ENCODE measurements at regions not wholly inside any gene's neighbourhood (a gene's known extent, or its start where the extent isn't known, plus 50 kb on each side); places are given as distances from the start of the nearest gene placed in this dataset.
A peak's percentile ranks its signal among the peaks of the same experiment; 100 is the strongest.

GRCh38 chr18:11269257-11269656 is 119.9 kb upstream of the PIEZO2 start:
- no peak for DNase-seq (ENCODE audit: low spot score)

GRCh38 chr18:11268741-11269233 is 119.4 kb upstream of the PIEZO2 start:
- no peak for DNase-seq (ENCODE audit: low spot score)

- DNase-seq (ENCODE audit: low spot score), result no peak
Measured at GRCh38 chr18:11268153-11268552, 118.8 kb upstream of the PIEZO2 start.

- no peak for DNase-seq (ENCODE audit: low spot score)
Measured at GRCh38 chr18:11266781-11267480, 117.6 kb upstream of the PIEZO2 start.

GRCh38 chr18:11261486-11261885 is 112.1 kb upstream of the PIEZO2 start:
- DNase-seq (ENCODE audit: low spot score), result no peak

- DNase-seq (ENCODE audit: low spot score), result no peak
Measured at GRCh38 chr18:11260961-11261461, 111.6 kb upstream of the PIEZO2 start.

- peak; percentile 31 for DNase-seq (ENCODE audit: low spot score)
Measured at GRCh38 chr18:11259469-11260150, 110.2 kb upstream of the PIEZO2 start.

- DNase-seq (ENCODE audit: low spot score), result no peak
Measured at GRCh38 chr18:11258039-11258610, 108.8 kb upstream of the PIEZO2 start.

- DNase-seq (ENCODE audit: low spot score), result no peak
Measured at GRCh38 chr18:11256251-11256650, 106.9 kb upstream of the PIEZO2 start.

GRCh38 chr18:11251891-11252270 is 102.5 kb upstream of the PIEZO2 start:
- peak; percentile 22 for DNase-seq (ENCODE audit: low spot score)

- DNase-seq (ENCODE audit: low spot score), result no peak
Measured at GRCh38 chr18:11251229-11251890, 102.0 kb upstream of the PIEZO2 start.

- no peak for DNase-seq (ENCODE audit: low spot score)
Measured at GRCh38 chr18:11249391-11249790, 100.0 kb upstream of the PIEZO2 start.

GRCh38 chr18:11247381-11247970 is 98.1 kb upstream of the PIEZO2 start:
- no peak for DNase-seq (ENCODE audit: low spot score)

GRCh38 chr18:11246495-11247300 is 97.3 kb upstream of the PIEZO2 start:
- no peak for DNase-seq (ENCODE audit: low spot score)

GRCh38 chr18:11245879-11246278 is 96.5 kb upstream of the PIEZO2 start:
- DNase-seq (ENCODE audit: low spot score), result no peak

- DNase-seq (ENCODE audit: low spot score), result no peak
Measured at GRCh38 chr18:11237484-11237883, 88.1 kb upstream of the PIEZO2 start.

GRCh38 chr18:11237066-11237465 is 87.7 kb upstream of the PIEZO2 start:
- DNase-seq (ENCODE audit: low spot score), result no peak

- no peak for DNase-seq (ENCODE audit: low spot score)
Measured at GRCh38 chr18:11224153-11224552, 74.8 kb upstream of the PIEZO2 start.

GRCh38 chr18:11219571-11219970 is 70.2 kb upstream of the PIEZO2 start:
- DNase-seq (ENCODE audit: low spot score), result no peak

- peak; percentile 51 for DNase-seq (ENCODE audit: low spot score)
Measured at GRCh38 chr18:11215216-11215615, 65.8 kb upstream of the PIEZO2 start.

- no peak for DNase-seq (ENCODE audit: low spot score)
Measured at GRCh38 chr18:11204020-11204419, 54.7 kb upstream of the PIEZO2 start.
